Activated naive CD8-positive, alpha-beta T cell treated with anti-CD3 and anti-CD28 coated beads, Interleukin-2, amount 50 U/mL, for 24 hours (primary cell): ENCODE measurements at regions not wholly inside any gene's neighbourhood (a gene's known extent, or its start where the extent isn't known, plus 50 kb on each side); places are given as distances from the start of the nearest gene placed in this dataset.
A peak's percentile ranks its signal among the peaks of the same experiment; 100 is the strongest.
"Not testable (repeated sequence)": the region's sequence is repeated elsewhere in the genome, so short reads cannot be mapped to it uniquely, and the experiment has no call there.

ENCODE experiments used
- ATAC-seq: fragments of 150-1000 bp; cut with Tn5 transposase; one replicate; pipeline ENCODE4 v1.10.0; 2021
- DNase-seq: peaks from one replicate; pipeline ENCODE4 v3.0.0; 2021
- H3K27ac Mint-ChIP-seq: one replicate; pipeline ENCODE4 v1.8.0; 2021; ENCODE audit warnings: mild to moderate bottlenecking, mixed read lengths
- H3K27me3 Mint-ChIP-seq: one replicate; pipeline ENCODE4 v1.8.0; 2021; ENCODE audit warnings: mixed read lengths
- H3K36me3 Mint-ChIP-seq: one replicate; pipeline ENCODE4 v1.8.0; 2021; ENCODE audit warnings: low read depth, mixed read lengths
- H3K4me1 Mint-ChIP-seq: one replicate; pipeline ENCODE4 v1.8.0; 2021; ENCODE audit warnings: mixed read lengths
- H3K4me3 Mint-ChIP-seq: one replicate; pipeline ENCODE4 v1.8.0; 2021; ENCODE audit warnings: mild to moderate bottlenecking, moderate library complexity, mixed read lengths
- H3K9me3 Mint-ChIP-seq: one replicate; pipeline ENCODE4 v1.8.0; 2021; ENCODE audit warnings: mixed read lengths

DNA sequence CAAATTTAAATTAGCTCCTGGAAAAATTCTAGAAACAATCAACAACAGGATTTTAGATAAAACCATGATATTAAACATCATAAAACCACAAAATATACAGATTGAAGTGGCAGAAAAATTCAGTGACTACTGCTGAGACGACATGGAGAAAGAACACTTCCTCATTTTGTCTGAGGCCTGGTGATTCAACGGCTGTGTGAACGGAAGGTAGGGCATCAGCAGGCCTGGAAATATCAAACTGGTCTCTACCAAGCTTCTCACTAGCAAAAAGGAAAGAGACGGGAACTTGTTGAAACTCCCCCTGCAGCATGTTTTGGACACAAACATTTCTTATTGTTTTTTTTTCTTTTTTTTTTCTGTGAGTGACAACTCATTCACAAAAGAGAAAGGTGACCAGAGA, 58.0 kb upstream of the AHI1 start:
- no peak for ATAC-seq
- Mint-ChIP-seq H3K27me3 (peaks cover 30% of the 10 kb centered on the region), H3K4me3 (no peak overlapping the region), H3K36me3 (no peaks in the 10 kb centered on the region), H3K9me3 (no peaks in the 10 kb centered on the region), H3K4me1 (peaks cover 19% of the 10 kb centered on the region), H3K27ac (no peak overlapping the region)
- DNase-seq: no peak

DNA sequence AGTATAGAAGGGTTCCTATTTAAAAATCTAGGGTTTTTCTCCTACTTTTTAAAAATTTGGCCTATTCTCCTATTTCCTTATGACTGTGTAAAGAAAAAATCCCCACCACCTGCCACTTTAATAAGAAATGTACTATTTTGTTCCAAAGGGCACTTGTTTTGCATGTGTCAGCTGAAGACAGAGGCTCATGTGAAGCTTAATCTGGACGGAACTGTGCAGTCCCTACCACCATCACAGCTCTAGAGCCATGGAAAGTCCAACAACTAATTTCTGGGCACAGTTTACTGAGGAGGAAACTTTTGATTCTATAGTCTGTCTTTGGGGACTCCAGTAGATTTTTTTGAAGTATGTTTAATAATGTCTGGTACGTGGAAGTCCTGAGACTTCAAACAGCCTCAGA, 60.0 kb upstream of the AHI1 start:
- H3K36me3 Mint-ChIP-seq: no peaks in the 10 kb centered on the region
- DNase-seq (no peak), ATAC-seq (no peak)
- H3K27ac Mint-ChIP-seq: peak overlapping the region; percentile 24
- H3K4me3 Mint-ChIP-seq: no peak overlapping the region
- H3K27me3 Mint-ChIP-seq: peaks cover 25% of the 10 kb centered on the region
- H3K9me3 Mint-ChIP-seq: peaks cover 6% of the 10 kb centered on the region
- peaks cover 37% of the 10 kb centered on the region for H3K4me1 Mint-ChIP-seq

DNA sequence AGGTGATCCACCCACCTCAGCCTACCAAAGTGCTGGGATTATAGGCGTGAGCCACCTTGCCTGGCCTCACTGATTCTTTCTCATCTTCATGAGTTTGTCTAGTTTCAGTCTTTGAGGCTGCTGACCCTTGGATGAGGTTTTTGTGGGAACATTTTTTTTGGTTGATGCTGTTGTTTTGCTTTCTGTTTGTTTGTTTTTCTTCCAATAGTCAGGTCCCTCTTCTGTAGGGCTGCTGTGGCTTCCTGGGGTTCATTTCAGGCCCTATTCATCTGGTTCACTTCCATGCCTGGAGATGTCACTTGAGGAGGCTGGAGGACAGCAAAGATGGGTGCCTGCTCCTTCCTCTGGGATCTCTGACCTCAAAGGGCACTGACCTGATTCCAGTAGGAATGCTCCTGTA, 68.1 kb upstream of the AHI1 start:
- Mint-ChIP-seq H3K36me3 (peaks cover 11% of the 10 kb centered on the region), H3K4me1 (peaks cover 63% of the 10 kb centered on the region), H3K9me3 (peaks cover 12% of the 10 kb centered on the region), H3K27me3 (peaks cover 23% of the 10 kb centered on the region), H3K27ac (peak overlapping the region; percentile 54)
- not testable (repeated sequence) for DNase-seq, H3K4me3 Mint-ChIP-seq, ATAC-seq

DNA sequence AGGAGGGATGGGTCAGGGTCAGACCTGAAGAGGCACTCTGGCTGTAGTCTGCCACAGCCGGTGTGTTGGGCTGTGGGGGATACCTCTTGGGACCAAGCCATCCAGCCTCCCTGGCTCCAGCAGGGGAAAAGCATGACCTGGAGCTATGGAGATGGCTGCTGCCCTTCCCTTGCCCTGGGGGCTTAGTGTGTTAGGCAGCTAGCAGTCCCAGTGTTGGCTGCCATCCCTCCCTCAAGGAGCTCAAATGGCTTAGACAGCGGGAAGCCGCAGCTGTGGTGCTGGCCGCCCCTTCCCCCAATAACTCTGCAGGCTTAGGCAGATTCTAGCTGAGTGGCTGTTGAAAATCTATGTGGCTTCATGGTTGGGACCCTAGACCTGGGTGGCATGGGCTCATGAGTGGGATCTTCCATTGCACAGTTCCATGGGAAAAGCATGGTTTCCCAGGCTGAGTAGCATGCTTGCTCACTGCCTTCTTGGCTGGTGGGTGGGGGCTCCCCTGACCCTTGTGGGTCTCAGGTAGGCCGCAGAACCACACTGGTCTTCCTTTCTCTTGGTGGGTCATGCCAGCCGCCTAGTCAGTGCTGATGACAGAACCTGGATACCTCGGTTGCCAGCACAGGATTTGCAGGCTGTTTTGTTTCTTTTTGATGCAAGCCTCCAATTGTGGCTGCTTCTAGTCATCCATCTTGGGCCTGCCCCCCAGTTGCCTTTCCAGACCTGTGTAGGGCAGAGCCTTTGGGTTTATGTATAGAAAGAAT, 69.0 kb upstream of the AHI1 start:
- H3K27me3 Mint-ChIP-seq: peaks cover 23% of the 10 kb centered on the region
- H3K4me1 Mint-ChIP-seq: peaks cover 55% of the 10 kb centered on the region
- H3K9me3 Mint-ChIP-seq: peaks cover 12% of the 10 kb centered on the region
- peaks cover 11% of the 10 kb centered on the region for H3K36me3 Mint-ChIP-seq
- peak overlapping the region; percentile 68 for H3K27ac Mint-ChIP-seq
- H3K4me3 Mint-ChIP-seq: no peak overlapping the region
- ATAC-seq (peak; percentile 65), DNase-seq (peak; percentile 37)

DNA sequence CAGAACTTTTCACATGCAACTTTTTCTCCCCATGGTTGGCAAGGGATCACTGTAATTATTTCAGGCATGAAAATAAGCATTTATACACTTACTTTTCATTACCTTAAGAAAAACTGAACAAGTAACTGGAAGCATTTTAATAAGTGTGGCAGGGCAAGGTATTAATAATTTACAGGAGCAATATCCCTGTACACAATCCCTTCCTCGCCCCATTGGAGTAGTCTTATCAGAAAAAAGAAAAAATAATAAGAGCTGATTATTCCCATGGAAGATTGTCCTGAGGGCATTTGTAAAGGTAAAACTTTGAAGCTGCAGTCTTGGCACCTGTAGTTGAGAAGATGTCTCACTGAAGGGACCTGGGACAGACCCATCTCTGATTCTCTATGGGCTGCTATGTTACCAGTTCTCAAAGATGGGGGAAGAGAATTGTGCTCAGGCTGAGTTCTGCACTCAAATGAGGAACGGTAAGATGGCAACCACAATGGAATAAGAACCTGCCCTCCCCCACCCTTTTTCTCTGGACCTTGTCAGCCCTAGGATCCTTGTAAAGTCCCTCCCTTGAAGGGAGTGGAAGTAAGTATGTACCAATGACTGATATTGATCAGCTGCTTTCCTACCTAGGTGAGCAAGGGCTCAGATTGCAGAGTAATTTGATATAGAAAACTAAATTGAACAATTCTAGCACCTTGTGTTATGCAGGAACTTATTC, 70.0 kb upstream of the AHI1 start:
- ATAC-seq (no peak), DNase-seq (no peak)
- Mint-ChIP-seq H3K27me3 (peaks cover 17% of the 10 kb centered on the region), H3K36me3 (peaks cover 11% of the 10 kb centered on the region), H3K27ac (peak overlapping the region; percentile 71), H3K4me3 (peak overlapping the region; percentile 29), H3K4me1 (peaks cover 46% of the 10 kb centered on the region), H3K9me3 (peaks cover 7% of the 10 kb centered on the region)

DNA sequence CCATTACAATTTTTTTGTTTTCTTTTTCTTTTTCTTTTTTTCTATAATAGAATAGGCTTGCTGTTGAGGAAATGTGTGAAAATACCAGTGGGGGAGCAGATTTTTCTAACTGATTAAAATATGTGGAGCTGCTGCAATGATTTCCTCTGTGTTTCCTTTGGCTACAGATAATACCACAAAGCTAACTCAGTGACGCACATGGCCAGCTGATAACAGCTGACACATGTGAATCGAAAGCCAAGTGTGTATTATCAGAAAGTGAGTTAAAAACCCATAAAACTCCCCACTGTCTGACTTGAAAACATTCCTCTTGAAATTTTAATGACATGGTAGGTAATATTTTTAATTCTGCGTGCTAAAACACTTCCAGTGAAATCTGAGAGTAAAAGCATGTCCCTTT, 70.8 kb upstream of the AHI1 start:
- DNase-seq (peak; percentile 49), ATAC-seq (peak; percentile 87)
- H3K36me3 Mint-ChIP-seq: peaks cover 8% of the 10 kb centered on the region
- H3K27ac Mint-ChIP-seq: peak overlapping the region; percentile 71
- H3K4me1 Mint-ChIP-seq: peaks cover 46% of the 10 kb centered on the region
- H3K27me3 Mint-ChIP-seq: peaks cover 11% of the 10 kb centered on the region
- no peak overlapping the region for H3K4me3 Mint-ChIP-seq
- peaks cover 1% of the 10 kb centered on the region for H3K9me3 Mint-ChIP-seq

DNA sequence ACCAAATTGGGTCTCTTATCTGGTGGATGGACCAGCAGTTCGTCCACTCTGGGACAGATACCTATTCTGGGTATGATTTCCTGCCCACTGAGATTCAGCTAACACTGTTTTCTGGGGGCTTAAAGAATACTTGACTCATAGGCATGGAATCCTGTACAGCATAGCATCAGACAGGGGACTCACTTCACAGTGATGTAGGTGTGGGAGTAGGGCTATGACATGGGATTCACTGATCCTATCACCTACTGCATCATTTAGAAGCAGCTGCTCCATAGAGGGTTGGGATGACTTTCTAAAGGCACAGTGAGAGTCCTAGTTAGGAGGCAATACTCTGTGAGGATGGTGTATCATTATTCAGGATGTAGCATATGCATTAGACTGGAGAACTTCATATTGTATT, 74.5 kb upstream of the AHI1 start:
- H3K36me3 Mint-ChIP-seq: peaks cover 5% of the 10 kb centered on the region
- no peak overlapping the region for H3K27ac Mint-ChIP-seq
- peaks cover 48% of the 10 kb centered on the region for H3K4me1 Mint-ChIP-seq
- H3K9me3 Mint-ChIP-seq: no peaks in the 10 kb centered on the region
- no peak overlapping the region for H3K4me3 Mint-ChIP-seq
- ATAC-seq: no peak
- H3K27me3 Mint-ChIP-seq: no peaks in the 10 kb centered on the region
- no peak for DNase-seq

DNA sequence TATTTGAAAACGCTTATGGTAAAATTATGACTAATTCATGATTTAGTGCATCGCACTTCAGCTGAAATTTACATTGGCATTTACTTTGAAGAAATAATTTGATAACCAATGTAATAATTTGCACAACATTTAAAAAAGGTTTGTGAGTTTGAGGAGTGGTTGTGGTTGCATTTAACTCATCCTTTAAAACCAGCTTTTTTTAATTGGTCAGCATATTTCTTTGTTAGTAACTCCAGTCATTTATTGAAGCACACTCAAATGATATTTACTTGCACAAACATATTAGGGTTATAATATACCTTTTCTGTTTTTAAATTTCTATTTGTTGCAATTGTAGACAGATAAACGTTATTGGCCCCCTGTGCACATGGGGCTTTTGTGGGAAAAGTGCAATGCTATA, 78.1 kb upstream of the AHI1 start:
- no peaks in the 10 kb centered on the region for H3K27me3 Mint-ChIP-seq
- no peak overlapping the region for H3K27ac Mint-ChIP-seq
- H3K9me3 Mint-ChIP-seq: no peaks in the 10 kb centered on the region
- H3K4me3 Mint-ChIP-seq: no peak overlapping the region
- no peak for ATAC-seq
- peaks cover 1% of the 10 kb centered on the region for H3K36me3 Mint-ChIP-seq
- no peak for DNase-seq
- peaks cover 33% of the 10 kb centered on the region for H3K4me1 Mint-ChIP-seq

DNA sequence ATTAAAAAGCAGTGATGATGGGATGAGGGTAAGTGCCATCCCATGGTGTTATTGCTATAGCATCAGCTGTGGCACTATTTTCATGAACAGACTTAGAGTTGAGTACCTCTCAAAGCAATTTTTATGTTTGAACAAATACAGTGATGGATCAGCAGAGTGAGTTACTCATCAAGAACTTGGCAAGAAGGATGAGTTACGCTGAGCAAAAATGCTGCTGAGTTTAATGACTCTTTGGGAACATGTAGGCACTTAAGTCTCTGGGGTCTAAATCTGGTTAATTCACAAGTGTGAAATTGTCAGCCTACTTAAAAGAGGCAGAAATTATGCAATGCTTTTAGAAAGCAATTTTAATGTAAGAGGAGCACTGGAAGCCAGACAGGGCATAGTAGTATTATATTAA, 78.5 kb upstream of the AHI1 start:
- H3K9me3 Mint-ChIP-seq: no peaks in the 10 kb centered on the region
- peaks cover 1% of the 10 kb centered on the region for H3K36me3 Mint-ChIP-seq
- H3K27ac Mint-ChIP-seq: peak overlapping the region; percentile 84
- DNase-seq (no peak), ATAC-seq (no peak)
- H3K27me3 Mint-ChIP-seq: no peaks in the 10 kb centered on the region
- peaks cover 36% of the 10 kb centered on the region for H3K4me1 Mint-ChIP-seq
- no peak overlapping the region for H3K4me3 Mint-ChIP-seq

DNA sequence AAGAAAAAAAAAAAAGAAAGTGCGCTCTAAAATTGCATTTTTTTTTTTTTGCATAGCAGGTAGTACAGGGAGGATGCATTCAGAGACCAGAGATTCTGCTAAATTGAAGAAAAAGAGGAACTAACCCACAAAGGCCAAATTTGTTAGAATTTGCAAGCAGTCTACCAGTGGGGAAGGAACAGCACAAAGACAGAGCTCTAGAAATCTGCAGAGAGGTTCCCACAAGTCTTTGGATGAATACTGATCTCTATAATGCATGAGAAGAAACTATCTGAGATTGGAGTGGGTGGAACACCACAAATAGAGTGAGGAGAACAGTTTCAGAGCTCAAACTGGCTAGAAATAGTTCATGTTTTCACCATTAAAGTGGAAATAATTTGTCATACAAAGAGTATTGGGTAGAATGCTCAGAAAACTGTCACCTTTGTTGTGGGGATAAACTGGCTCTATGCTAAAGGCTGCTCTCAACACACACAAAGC, 79.6 kb upstream of the AHI1 start:
- H3K27me3 Mint-ChIP-seq: no peaks in the 10 kb centered on the region
- H3K4me1 Mint-ChIP-seq: peaks cover 36% of the 10 kb centered on the region
- H3K9me3 Mint-ChIP-seq: no peaks in the 10 kb centered on the region
- no peak for DNase-seq
- H3K4me3 Mint-ChIP-seq: peak overlapping the region; percentile 3
- peak overlapping the region; percentile 81 for H3K27ac Mint-ChIP-seq
- peak; percentile 97 for ATAC-seq
- H3K36me3 Mint-ChIP-seq: peaks cover 1% of the 10 kb centered on the region

DNA sequence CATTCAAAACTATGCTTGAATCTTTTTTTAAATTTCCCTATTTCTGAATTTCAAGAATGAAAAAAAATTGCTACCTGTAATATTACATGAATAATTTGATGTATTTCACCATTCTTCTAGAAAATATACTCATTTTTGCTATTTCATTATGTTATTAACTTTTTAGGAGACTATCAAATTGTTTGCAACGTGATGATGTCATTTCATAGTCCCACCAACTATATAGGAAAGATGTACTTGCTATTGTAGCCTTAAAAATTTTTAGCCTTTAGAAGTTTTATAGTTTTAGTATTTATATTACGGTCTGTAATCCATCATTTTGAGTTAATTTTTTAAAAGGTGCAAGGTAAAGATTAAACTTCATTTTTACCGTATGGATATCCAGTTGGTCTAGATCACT, 81.4 kb upstream of the AHI1 start:
- ATAC-seq: no peak
- Mint-ChIP-seq H3K4me1 (peaks cover 50% of the 10 kb centered on the region), H3K9me3 (no peaks in the 10 kb centered on the region), H3K27me3 (no peaks in the 10 kb centered on the region), H3K4me3 (no peak overlapping the region), H3K36me3 (peaks cover 1% of the 10 kb centered on the region), H3K27ac (no peak overlapping the region)
- DNase-seq: no peak

DNA sequence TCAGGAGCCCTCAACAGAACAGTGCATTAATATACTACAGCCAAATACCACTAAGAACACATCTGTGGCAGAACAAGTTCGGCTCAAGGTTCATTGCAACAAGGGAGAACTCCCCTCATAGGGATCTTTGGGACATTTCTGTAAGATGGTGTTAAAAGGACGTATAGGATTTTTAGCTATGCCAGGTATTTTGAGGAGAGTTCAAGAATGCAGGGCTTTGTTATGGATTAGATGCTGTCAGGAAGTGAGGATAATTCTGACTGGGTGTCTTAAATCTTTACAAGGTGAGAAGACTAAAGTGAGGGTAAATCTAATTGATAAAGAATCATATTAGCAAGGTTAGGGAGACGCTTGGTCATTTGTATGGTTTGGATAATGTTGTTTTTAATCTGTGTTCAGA, 83.7 kb upstream of the AHI1 start:
- no peaks in the 10 kb centered on the region for H3K27me3 Mint-ChIP-seq
- no peak for ATAC-seq

DNA sequence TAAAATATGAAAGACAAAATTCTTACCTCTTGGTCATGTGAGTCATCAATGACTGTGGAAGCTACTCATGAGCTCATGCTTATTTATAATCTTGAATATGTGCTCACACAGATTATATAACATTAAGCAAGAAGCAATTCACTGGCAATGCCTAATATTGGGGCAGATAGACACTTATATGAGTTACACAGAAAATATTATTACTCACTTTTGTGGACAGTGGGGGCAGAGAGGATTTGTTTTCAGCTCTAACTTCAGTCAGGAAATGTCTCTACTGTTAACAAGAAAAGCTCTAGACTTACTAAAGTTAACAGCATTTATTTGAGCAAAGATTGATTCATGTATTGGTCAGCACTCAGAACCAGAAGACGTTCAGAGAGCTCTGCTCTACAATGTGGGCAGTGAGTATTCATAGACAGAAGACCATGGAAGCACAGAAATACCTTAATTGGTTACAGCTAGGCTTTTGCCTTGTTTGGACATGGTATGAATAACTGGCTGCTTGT, 85.8 kb upstream of the AHI1 start:
- no peaks in the 10 kb centered on the region for H3K27me3 Mint-ChIP-seq
- H3K4me3 Mint-ChIP-seq: no peak overlapping the region
- ATAC-seq (no peak), DNase-seq (no peak)
- peaks cover 58% of the 10 kb centered on the region for H3K4me1 Mint-ChIP-seq
- H3K36me3 Mint-ChIP-seq: peaks cover 5% of the 10 kb centered on the region
- no peak overlapping the region for H3K27ac Mint-ChIP-seq
- peaks cover 4% of the 10 kb centered on the region for H3K9me3 Mint-ChIP-seq

More for the DNA sequence above, 83.7 kb upstream of the AHI1 start:
- Mint-ChIP-seq H3K4me1 (peaks cover 60% of the 10 kb centered on the region), H3K4me3 (no peak overlapping the region), H3K27ac (no peak overlapping the region), H3K36me3 (peaks cover 1% of the 10 kb centered on the region), H3K9me3 (no peaks in the 10 kb centered on the region)
- no peak for DNase-seq

DNA sequence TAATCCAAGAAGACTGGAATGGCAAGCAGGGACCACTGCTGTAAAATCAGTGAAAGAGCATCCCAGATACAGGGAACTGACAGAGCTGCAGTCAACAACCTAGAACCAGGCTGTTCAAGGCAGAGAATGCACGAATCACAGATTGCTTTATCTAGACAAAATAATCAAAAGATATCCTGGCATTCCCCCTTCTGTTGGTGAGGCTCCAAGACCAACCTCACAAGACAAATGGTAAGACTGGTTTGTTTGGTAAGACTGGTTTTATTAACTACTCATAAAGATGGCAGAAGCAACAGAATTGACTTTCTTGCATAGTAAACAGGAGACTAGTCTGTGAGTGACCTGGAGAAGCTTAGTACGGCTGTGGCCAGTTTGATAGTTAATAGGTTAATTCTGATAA, 88.8 kb upstream of the AHI1 start:
- peaks cover 16% of the 10 kb centered on the region for H3K36me3 Mint-ChIP-seq

DNA sequence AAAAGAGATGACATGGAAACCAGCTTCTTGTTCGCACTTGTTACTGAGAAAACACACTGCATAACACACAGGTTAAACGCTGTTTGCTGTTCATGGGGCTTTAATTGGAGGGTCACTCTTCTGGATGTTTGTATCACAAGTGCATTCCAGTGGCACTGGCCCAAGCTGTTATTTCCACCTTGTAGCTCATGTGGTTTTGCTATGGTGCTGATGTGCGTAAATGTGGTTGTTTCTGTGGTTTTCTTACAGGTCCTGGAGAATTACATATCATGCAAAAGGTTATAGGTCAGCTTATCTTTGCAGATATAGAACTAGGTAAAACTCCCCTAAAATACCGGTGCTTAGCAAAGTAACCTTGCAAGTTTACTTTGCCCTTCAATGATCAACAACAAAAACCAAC, 89.3 kb upstream of the AHI1 start:
- ATAC-seq: peak; percentile 79
- peaks cover 53% of the 10 kb centered on the region for H3K4me1 Mint-ChIP-seq

More for the DNA sequence above, 88.8 kb upstream of the AHI1 start:
- DNase-seq (no peak), ATAC-seq (peak; percentile 6)
- Mint-ChIP-seq H3K4me3 (peak overlapping the region; percentile 42), H3K27ac (peak overlapping the region; percentile 71), H3K9me3 (peaks cover 15% of the 10 kb centered on the region), H3K27me3 (no peaks in the 10 kb centered on the region), H3K4me1 (peaks cover 53% of the 10 kb centered on the region)

More for the DNA sequence above, 89.3 kb upstream of the AHI1 start:
- peak; percentile 37 for DNase-seq
- Mint-ChIP-seq H3K36me3 (peaks cover 16% of the 10 kb centered on the region), H3K27ac (peak overlapping the region; percentile 71), H3K4me3 (peak overlapping the region; percentile 42), H3K27me3 (no peaks in the 10 kb centered on the region), H3K9me3 (peaks cover 15% of the 10 kb centered on the region)
